GM21529 (cell line): ENCODE measurements at regions not wholly inside any gene's neighbourhood (a gene's known extent, or its start where the extent isn't known, plus 50 kb on each side); places are given as distances from the start of the nearest gene placed in this dataset.
"Not testable (repeated sequence)": the region's sequence is repeated elsewhere in the genome, so short reads cannot be mapped to it uniquely, and the experiment has no call there.

ENCODE experiments used
- ATAC-seq: cut with Tn5 transposase; IDR thresholded peaks from one replicate; pipeline ENCODE4 v1.9.1; 2021; ENCODE audit not compliant: unreplicated experiment

- ATAC-seq, result no peak
These were observed 747.3 kb downstream of the ADCYAP1 start for GRCh38 chr18:1652018-1652417.

GRCh38 chr18:1653873-1654272, 749.2 kb downstream of the ADCYAP1 start:
- no peak for ATAC-seq

DNA sequence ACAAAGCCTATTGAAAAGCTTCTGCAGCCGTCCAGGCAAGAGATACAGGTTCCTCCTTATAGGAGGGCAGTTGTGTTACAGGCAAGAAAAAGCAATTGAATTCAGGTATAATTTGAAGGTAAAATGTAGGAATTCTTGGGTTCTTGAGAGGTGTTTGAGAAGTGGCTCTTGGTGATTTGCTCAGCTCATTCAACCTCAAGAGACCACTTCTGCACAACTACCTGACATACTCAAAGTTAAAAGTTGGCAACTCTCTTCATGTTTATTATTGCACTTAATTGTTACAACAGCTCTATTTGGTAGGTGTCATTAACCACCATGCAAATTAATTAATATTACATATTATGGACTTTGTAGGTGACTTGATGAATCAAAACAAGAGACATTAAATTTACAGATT, 753.2 kb downstream of the ADCYAP1 start:
- no peak for ATAC-seq

DNA sequence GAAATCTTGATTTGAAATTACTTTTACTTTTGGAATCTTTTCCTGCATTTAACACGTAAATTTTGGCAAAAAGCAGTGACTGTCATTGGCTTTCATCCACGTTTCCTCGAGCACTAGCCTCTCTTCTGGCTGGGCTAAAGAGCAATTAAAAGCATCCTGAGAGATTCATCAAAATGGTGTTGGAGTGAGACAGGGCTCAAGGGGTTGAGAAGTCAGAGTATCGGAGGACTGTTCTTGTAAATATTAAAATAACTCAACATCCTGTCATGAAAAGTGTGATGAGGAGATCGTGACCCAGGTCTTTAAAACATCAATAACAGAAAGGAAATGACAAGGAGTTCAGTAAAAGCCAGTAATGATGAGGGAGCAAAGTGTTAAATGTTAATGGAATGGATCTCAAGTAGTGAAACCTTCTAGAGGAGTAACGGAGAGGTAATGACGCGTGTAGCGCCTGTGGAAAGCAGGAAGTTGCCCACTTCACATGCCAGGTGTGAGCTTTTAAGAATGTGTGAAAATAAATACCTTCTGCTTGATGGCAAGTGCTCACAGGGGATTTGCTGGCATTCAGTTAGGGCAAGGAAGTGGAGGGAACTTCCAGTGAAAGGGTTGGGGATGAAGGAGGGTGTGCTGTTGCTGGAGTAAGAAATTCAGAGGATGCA, 754.4 kb downstream of the ADCYAP1 start:
- no peak for ATAC-seq

DNA sequence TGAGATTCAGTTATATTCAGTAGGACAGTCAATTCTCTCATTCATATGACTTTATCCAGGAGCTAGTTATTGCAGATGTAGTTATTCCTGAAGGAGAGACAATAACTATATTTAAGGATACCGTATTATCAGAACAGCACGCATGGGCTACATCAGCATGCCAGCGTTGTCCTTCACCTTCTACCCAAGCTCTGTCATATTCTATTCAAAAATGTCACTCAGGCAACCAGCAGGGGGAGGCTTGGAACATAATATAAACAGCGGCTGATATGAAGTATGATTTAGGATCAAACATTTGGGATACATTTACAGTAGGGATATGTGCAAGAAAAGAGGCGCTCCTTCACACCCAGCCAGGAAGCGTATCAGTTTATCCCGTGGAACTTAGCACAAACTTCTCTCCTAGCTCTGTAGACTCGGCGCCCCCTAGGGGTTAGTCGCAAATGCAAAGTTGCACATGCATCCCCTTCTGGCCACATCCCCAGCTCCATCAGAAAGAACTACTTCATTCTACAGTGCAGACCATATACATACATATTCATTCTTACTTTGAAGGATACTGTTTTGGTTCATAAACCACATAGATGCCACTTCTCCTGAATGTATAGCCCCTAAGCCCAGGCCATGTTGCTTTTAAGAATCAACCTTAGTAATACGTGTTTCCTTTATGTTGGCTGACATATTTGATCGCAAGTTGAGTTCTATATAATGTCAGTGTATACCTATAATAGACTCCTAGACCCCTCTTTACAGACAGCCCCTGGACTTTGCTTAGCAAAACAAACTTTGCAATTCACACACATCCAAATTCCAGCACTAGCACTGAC, 759.4 kb downstream of the ADCYAP1 start:
- peak; percentile 61 for ATAC-seq

DNA sequence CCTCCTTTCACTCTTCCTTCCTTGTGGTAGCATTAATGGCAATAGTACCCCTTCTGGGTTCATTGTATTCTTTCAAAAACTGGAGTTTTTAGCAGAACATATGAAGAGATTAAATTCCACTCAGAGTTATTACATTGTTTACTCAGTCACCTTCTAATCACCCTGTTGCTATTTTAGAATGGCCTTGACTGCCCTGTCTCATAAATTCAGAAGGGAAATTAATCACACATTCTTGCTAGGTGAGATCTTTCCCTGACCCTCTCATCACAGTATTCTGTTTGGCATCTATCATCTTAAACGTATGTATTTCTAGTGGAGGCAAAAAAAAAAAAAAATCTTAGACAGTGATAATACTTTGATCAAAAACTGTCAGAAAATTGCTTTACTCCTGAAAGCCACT, 760.4 kb downstream of the ADCYAP1 start:
- ATAC-seq, result no peak

GRCh38 chr18:1668279-1668678, 763.6 kb downstream of the ADCYAP1 start:
- ATAC-seq, result no peak

GRCh38 chr18:1671710-1672109, 767.0 kb downstream of the ADCYAP1 start:
- ATAC-seq, result not testable (repeated sequence)

DNA sequence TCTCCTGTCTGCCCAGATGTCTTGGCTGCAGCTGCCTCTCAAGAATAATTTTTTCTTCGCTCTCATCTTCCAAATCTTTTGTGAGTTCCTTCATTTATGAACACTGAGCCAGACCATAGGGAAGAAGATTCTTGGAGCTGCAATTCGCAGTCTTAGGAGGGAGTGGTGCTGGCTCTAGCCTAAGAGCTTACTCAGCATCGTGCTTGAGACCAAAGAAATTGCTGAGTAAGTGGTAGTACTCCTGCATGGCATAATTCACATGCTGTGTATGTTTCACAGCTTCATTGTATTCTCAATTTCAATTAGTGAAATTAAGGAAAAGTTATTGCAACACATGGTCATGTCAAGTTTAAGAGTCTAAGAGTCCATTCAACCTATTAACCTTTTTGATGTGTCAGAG, 771.7 kb downstream of the ADCYAP1 start:
- no peak for ATAC-seq

GRCh38 chr18:1680108-1680507, 775.4 kb downstream of the ADCYAP1 start:
- no peak for ATAC-seq

- no peak for ATAC-seq
These were observed 787.2 kb downstream of the ADCYAP1 start for GRCh38 chr18:1691863-1692262.

- no peak for ATAC-seq
These were observed 803.3 kb downstream of the ADCYAP1 start for GRCh38 chr18:1708006-1708405.

GRCh38 chr18:1710114-1710513, 805.4 kb downstream of the ADCYAP1 start:
- ATAC-seq, result no peak

DNA sequence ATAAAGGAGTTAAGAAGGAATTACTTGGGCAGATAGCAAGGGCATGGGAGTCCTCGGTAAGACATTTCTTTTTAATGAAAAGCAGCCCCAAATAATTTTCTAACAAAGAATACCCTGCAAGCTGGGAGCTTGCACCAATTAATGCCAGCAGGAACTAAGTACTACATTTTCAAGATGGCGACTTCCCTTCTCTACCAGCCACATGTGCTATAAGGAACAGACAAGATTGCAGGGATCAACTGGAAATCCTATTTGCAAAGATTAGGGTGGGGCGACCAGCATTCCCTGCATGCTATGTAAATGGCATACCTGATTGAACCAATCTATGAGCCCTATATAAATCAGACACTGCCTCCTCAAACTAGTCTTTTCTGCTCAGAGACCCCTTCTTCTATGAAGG, 827.5 kb downstream of the ADCYAP1 start:
- ATAC-seq, result no peak

DNA sequence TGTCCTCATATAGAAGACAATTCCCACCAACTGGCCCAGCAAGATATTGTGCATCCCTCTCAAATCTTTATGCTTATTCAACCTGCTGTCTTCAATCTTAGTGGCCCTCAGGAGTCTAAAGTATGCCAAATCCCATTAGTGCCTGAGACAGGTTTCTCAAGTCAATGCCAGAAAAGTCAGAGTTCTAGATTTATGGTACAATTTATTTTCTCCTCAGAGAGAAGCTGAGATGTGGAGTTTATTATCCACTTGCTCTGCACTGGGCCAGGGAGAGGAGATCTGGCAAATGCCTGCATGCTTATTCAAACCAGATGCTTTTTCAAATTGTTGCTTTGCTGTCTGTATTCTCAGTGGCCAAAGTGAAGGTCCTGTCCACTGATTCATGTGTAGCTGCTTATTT, 825.2 kb downstream of the METTL4 start:
- ATAC-seq, result no peak

- no peak for ATAC-seq
These were observed 820.1 kb downstream of the METTL4 start for GRCh38 chr18:1751249-1751648.

DNA sequence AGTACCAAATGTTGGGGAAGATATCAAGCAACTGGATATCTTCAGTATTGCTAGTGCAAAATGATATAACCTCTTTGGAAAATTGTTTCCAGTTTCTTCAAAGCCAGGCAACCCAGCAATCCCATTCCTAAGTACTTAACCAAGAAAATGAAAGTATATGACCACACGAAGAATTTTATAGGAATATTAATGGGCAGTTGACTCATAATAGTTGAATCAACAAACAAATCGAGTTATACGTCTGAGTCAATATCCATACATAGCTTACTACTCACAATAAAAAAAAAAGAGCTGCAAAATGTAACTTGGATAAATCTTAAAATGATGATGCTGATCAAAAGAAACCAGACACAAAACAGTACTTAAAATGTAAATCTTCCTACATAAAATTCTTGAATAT, 810.4 kb downstream of the METTL4 start:
- ATAC-seq, result no peak

DNA sequence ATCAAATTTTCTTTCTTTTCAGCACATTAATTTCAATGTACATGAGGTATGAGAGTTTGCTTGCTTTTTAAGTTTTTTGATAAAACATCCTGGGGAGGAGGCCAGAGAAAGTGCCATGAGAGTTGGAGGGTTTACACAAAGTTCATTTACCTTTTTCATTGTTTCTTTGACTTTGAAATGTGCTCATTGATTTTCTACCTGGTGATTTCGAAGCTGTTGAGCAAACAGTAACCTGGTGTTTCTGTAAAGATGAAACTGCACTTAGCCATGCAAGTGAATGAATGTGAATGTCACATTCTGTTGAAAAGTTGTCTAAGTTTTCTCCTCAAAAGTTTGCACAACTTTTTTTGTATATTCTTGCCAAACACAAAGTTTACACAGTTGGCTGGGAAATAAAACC, 797.0 kb downstream of the METTL4 start:
- no peak for ATAC-seq

- ATAC-seq, result no peak
These were observed 793.5 kb downstream of the METTL4 start for GRCh38 chr18:1777843-1778242.

DNA sequence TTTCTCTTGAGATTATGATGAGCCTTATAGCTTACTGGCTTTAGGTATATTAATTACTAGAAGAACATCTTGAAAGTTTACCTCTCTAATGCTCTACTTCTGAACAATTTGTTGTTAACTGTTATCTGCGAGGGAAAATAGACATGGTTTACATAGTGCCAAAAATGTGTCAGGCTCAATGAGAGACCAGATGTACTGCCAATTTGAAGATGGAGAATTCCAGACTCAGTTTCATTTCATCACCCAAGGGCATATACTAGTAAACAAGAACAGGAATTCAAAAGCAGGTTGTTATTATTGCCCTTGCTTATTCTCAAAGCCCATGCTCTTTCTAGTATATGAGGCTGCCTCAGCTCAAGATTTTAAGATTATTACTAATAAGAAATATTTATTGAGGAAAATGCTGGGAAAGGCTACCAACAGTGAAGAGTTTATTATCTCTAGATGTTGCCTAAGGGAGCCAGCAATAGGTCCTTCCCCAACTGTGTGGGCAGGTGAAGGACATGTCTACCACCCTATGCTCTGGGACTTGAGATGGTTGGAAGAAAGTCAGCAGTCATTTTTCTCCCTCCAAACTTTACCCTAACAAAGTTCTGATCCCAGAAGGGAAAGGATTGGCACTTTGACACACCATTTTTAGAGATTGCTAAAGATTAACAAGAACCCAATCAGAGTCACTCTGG, 792.7 kb downstream of the METTL4 start:
- ATAC-seq, result no peak

DNA sequence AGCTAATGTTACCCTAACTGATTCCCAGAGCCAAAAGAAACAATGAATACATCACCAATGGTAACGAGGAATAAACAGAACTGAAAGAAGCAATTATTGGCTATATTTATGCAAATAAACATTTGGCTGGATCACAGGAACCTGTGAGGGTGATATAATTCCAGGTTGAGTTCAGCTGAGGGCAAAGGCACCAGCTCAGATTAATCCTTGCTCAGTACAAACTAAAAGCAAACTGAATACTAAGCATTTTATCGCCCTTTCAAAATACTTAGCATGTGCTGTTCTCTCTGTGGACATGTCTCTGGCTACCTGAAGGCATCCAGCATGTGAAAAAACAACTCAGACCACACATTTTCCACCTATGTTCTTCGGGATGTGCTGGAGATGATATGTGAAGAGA, 791.7 kb downstream of the METTL4 start:
- ATAC-seq, result no peak

GRCh38 chr18:1784113-1784512, 787.2 kb downstream of the METTL4 start:
- ATAC-seq, result no peak
